ENCODE measurements at regions not wholly inside any gene's neighbourhood (a gene's known extent, or its start where the extent isn't known, plus 50 kb on each side); places are given as distances from the start of the nearest gene placed in this dataset.
"Not testable (repeated sequence)": the region's sequence is repeated elsewhere in the genome, so short reads cannot be mapped to it uniquely, and the experiment has no call there.

DNA sequence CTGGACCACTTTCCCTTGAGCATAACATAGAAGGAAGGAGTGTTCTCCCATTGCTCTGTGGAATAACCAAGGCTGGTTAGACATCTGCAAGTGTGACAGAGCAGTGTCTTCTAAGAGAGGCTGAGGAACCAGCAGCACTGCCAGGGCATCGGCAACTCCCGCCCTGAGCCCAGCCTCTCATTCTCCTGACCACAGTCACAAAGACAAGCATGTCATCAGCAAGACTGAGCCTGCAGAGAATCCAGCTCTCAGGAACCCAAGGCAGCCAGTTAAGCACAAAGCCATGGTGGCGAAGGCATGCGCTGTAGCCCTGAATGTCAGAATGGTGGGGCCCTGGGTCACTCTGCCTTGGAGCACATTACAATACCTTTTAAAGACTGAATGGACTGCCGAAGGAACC lies 253.9 kb downstream of the AGTPBP1 start:
- H3K4me3 ChIP-seq (ENCODE audit: low read depth, low read length), result no peak overlapping the region
- no peak for DNase-seq (ENCODE audit: low read depth)
- TF ChIP-seq, protein P1, sequence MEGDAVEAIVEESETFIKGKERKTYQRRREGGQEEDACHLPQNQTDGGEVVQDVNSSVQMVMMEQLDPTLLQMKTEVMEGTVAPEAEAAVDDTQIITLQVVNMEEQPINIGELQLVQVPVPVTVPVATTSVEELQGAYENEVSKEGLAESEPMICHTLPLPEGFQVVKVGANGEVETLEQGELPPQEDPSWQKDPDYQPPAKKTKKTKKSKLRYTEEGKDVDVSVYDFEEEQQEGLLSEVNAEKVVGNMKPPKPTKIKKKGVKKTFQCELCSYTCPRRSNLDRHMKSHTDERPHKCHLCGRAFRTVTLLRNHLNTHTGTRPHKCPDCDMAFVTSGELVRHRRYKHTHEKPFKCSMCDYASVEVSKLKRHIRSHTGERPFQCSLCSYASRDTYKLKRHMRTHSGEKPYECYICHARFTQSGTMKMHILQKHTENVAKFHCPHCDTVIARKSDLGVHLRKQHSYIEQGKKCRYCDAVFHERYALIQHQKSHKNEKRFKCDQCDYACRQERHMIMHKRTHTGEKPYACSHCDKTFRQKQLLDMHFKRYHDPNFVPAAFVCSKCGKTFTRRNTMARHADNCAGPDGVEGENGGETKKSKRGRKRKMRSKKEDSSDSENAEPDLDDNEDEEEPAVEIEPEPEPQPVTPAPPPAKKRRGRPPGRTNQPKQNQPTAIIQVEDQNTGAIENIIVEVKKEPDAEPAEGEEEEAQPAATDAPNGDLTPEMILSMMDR (IDR thresholded peaks at IDR 0.05; ENCODE audit: insufficient read depth, low read length), result no peak

- TF ChIP-seq, protein P1 (IDR thresholded peaks at IDR 0.05; ENCODE audit: insufficient read depth, low read length), result no peak
- no peak for DNase-seq (ENCODE audit: low read depth)
- no peak overlapping the region for H3K4me3 ChIP-seq (ENCODE audit: low read depth, low read length)
These were observed 257.5 kb downstream of the AGTPBP1 start for GRCh38 chr9:85484235-85484634.

DNA sequence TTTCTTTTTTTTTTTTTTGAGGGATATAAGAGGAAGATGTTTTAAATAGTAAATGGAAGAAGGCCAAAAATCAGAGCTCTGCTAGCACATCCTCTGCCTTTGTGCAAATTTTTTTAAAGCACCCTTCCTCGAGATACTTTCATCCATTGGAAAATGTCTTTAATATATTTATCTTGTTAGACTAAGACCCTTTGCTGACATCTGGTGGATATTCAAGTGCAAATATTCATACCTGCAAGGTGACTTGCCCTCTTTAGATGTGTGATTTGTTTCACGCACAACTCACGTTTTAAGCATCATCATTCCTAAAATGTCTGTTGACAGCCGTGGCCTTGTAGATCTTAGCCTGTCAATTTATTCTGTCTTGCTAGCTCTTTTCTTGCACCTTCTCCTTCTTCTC lies 258.5 kb downstream of the AGTPBP1 start:
- TF ChIP-seq, protein P1 (IDR thresholded peaks at IDR 0.05; ENCODE audit: insufficient read depth, low read length), result no peak
- no peak overlapping the region for H3K4me3 ChIP-seq (ENCODE audit: low read depth, low read length)
- peak; percentile 2 for DNase-seq (ENCODE audit: low read depth)

DNA sequence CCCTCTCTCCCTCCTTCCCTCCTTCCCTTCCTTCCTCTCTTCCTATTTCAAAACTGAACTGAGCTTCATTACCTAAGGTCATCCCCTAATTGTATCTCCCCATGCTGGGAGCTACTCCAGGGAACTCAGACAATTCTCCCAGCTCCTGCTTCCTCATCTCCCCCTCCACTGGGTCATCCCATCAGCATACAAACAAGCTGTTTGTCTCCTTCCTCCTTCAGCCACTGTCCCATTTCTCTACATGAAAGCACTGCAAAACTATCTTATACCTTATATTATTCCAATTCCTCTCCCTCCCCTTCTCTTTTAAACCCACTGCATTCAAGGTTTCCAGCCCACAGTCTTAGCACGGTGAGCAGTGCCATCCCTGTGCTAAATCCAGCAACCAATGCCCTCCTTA lies 262.4 kb downstream of the AGTPBP1 start:
- H3K4me3 ChIP-seq (ENCODE audit: low read depth, low read length), result no peak overlapping the region
- TF ChIP-seq, protein P1 (IDR thresholded peaks at IDR 0.05; ENCODE audit: insufficient read depth, low read length), result no peak
- no peak for DNase-seq (ENCODE audit: low read depth)

DNA sequence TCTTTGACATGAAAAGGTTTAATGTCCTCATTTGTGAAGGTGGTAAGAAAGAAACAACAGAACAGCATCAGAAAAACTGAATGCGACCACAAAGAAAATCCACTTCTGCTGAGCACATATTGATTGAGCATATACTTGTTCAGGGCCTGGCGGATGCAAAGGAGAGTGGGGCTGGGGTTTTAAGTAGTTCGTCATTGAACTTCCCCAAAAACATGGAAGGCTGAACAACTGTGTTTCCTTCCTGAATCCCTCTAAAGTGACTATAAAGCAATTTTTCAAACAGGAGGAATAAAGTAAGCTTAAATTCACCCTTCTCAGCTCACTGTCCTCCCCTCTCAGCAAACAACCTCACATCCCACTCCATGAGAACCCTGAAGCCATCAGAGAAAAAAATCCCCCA lies 262.9 kb downstream of the AGTPBP1 start:
- no peak for DNase-seq (ENCODE audit: low read depth)
- TF ChIP-seq, protein P1 (IDR thresholded peaks at IDR 0.05; ENCODE audit: insufficient read depth, low read length), result no peak
- no peak overlapping the region for H3K4me3 ChIP-seq (ENCODE audit: low read depth, low read length)

DNA sequence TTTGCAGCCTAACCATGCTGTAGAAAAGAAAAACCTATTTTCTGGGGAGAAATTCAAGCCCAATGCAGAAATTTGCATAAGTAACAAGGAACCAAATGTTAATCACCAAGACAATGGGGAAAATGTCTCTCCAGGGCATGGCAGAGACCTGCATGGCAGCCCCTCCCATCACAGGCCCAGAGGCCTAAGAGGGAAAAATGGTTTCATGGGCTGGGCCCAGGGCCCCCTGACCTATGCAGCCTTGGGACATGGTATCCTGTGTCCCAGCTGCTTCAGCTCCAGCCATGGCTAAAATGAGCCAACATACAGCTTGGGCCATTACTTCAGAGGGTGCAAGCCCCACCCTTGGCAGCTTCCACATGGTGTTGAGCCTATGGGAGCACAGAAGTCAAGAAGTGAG lies 266.9 kb downstream of the AGTPBP1 start:
- H3K4me3 ChIP-seq (ENCODE audit: low read depth, low read length); DNase-seq (ENCODE audit: low read depth): not testable (repeated sequence)

DNA sequence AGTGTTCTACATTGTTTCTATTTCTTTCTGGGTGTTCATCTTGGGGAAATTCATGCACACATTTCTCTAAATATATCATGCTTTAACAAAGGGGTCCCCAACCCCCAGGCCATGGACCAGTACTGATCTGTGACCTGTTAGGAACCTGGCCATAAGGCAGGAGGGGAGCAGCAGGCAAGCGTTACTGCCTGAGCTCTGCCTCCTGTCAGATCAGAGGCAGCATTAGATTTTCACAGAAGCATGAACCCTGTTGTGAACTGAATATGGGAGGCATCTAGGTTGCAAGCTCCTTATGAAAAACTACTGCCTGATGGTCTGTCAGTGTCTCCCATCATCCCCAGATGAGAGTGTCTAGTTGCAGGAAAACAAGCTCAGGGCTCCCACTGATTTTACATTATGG lies 270.0 kb downstream of the AGTPBP1 start:
- TF ChIP-seq, protein P1 (IDR thresholded peaks at IDR 0.05; ENCODE audit: insufficient read depth, low read length), result no peak
- DNase-seq (ENCODE audit: low read depth), result no peak
- H3K4me3 ChIP-seq (ENCODE audit: low read depth, low read length), result no peak overlapping the region

Measured in fibroblast of the aortic adventitia (primary cell).